OCI-LY3 (cell line): ENCODE measurements at regions not wholly inside any gene's neighbourhood (a gene's known extent, or its start where the extent isn't known, plus 50 kb on each side); places are given as distances from the start of the nearest gene placed in this dataset.
A peak's percentile ranks its signal among the peaks of the same experiment; 100 is the strongest.

ENCODE experiments used
- H2AFZ ChIP-seq: fragments of 200-600, 300-600 bp; shearing (Covaris generic); 2 replicates; pipeline ENCODE4 v1.6.0; 2014; ENCODE audit warnings: antibody characterized with exemption, low read depth, low read length
- H3K27ac ChIP-seq: fragments of 200-600, 300-600 bp; sonication (generic); 2 replicates; pipeline ENCODE4 v1.5.1; 2014; ENCODE audit warnings: mild to moderate bottlenecking, low read length, moderate library complexity, mixed read lengths
- H3K27me3 ChIP-seq: fragments of 200-600, 300-600 bp; sonication (generic); 2 replicates; pipeline ENCODE4 v1.6.1; 2014; ENCODE audit warnings: low read depth, low read length, mixed read lengths
- H3K36me3 ChIP-seq: fragments of 200-600, 300-600 bp; sonication (generic); replicated peaks from 2 replicates; pipeline ENCODE3; 2014; ENCODE audit warnings: low read depth, low read length, mixed read lengths
- H3K4me1 ChIP-seq: fragments of 300-600, 200-600 bp; sonication (generic); 2 replicates; pipeline ENCODE4 v1.6.1; 2014; ENCODE audit warnings: low read length, mixed read lengths
- H3K4me2 ChIP-seq: fragments of 200-600, 300-600 bp; sonication (generic); 2 replicates; pipeline ENCODE4 v1.6.1; 2014; ENCODE audit warnings: low read length, mixed read lengths
- H3K4me3 ChIP-seq: fragments of 300-600, 200-600 bp; sonication (generic); 2 replicates; pipeline ENCODE4 v1.5.1; 2014; ENCODE audit warnings: antibody characterized with exemption, mild to moderate bottlenecking, low read length, moderate library complexity
- H3K79me2 ChIP-seq: fragments of 300-600, 200-600 bp; shearing (Covaris generic); 2 replicates; pipeline ENCODE4 v1.6.1; 2014; ENCODE audit warnings: mild to moderate bottlenecking, low read length, mixed read lengths
- H3K9ac ChIP-seq: fragments of 300-600, 200-600 bp; shearing (Covaris generic); 2 replicates; pipeline ENCODE4 v1.6.0; 2014; ENCODE audit warnings: mild to moderate bottlenecking, low read length, moderate library complexity
- H3K9me3 ChIP-seq: fragments of 200-600, 300-600 bp; shearing (Covaris generic); 2 replicates; pipeline ENCODE4 v1.6.1; 2014; ENCODE audit warnings: low read length, mixed read lengths; ENCODE audit not compliant: insufficient read depth
- H4K20me1 ChIP-seq: fragments of 200-600, 300-600 bp; sonication (generic); 2 replicates; pipeline ENCODE4 v1.6.1; 2016; ENCODE audit warnings: low read length, mixed read lengths; ENCODE audit not compliant: insufficient read depth
- EZH2phosphoT487 ChIP-seq: fragments of 200-600 bp; shearing (Covaris generic); IDR thresholded peaks from 2 replicates; pipeline ENCODE4 v1.6.1; 2018; ENCODE audit warnings: antibody characterized with exemption, mixed run types, low read depth
- TF ChIP-seq, protein P1 (sequence below): fragments of 200-600, 300-600 bp; sonication (generic); IDR thresholded peaks from 2 replicates; pipeline ENCODE4 v1.5.1; 2014; ENCODE audit warnings: antibody characterized with exemption, low read length, low read depth

- Histone ChIP-seq H3K9ac (no peak overlapping the region), H3K4me2 (peak overlapping the region; percentile 44), H3K27me3 (no peaks in the 10 kb centered on the region), H4K20me1 (no peaks in the 10 kb centered on the region), H3K4me3 (peak overlapping the region; percentile 12), H3K79me2 (no peaks in the 10 kb centered on the region), H2AFZ (no peak overlapping the region), H3K9me3 (no peaks in the 10 kb centered on the region), H3K27ac (no peak overlapping the region), H3K36me3 (no peaks in the 10 kb centered on the region), H3K4me1 (peaks cover 10% of the 10 kb centered on the region)
- no peak for TF ChIP-seq EZH2phosphoT487
- TF ChIP-seq, protein P1, sequence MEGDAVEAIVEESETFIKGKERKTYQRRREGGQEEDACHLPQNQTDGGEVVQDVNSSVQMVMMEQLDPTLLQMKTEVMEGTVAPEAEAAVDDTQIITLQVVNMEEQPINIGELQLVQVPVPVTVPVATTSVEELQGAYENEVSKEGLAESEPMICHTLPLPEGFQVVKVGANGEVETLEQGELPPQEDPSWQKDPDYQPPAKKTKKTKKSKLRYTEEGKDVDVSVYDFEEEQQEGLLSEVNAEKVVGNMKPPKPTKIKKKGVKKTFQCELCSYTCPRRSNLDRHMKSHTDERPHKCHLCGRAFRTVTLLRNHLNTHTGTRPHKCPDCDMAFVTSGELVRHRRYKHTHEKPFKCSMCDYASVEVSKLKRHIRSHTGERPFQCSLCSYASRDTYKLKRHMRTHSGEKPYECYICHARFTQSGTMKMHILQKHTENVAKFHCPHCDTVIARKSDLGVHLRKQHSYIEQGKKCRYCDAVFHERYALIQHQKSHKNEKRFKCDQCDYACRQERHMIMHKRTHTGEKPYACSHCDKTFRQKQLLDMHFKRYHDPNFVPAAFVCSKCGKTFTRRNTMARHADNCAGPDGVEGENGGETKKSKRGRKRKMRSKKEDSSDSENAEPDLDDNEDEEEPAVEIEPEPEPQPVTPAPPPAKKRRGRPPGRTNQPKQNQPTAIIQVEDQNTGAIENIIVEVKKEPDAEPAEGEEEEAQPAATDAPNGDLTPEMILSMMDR, result no peak
Measured at GRCh38 chr4:170529748-170530722, 440.3 kb upstream of the AADAT start.

GRCh38 chr4:170526471-170526870 lies 436.7 kb upstream of the AADAT start:
- no peak overlapping the region for H2AFZ ChIP-seq
- no peak overlapping the region for H3K27ac ChIP-seq
- no peaks in the 10 kb centered on the region for H3K79me2 ChIP-seq
- no peaks in the 10 kb centered on the region for H3K36me3 ChIP-seq
- no peak overlapping the region for H3K4me3 ChIP-seq
- no peak overlapping the region for H3K4me2 ChIP-seq
- H3K9me3 ChIP-seq, result no peaks in the 10 kb centered on the region
- no peaks in the 10 kb centered on the region for H3K27me3 ChIP-seq
- H3K9ac ChIP-seq, result no peak overlapping the region
- TF ChIP-seq, protein P1, result no peak
- TF ChIP-seq EZH2phosphoT487, result no peak
- no peaks in the 10 kb centered on the region for H4K20me1 ChIP-seq
- H3K4me1 ChIP-seq, result peaks cover 10% of the 10 kb centered on the region

DNA sequence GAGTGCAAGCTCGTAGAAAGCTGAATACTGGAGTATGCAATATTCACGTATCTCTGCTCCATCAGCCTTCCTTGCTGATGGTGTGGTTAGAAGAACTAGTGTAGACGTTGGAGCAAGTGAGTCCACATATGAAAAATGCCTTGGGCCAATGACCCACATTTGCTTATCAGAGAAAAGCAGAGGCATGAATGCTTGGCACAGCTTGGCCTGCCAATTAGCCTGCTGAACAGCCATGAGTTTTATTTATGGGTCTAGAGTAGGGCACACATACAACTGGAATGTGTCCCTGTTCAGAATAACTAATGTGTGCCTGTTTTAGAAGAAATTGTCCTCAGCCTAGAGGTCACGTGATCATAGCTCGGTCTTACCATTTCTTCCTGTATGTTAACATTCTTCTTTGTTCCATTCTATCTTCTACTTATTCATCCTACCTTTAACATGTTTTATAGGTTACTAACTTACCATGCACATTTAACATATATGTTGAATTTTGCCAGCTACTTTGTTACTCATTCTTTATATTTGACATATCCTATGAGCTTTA lies 432.7 kb upstream of the AADAT start:
- Histone ChIP-seq H3K27me3 (no peaks in the 10 kb centered on the region), H3K4me2 (no peak overlapping the region), H2AFZ (no peak overlapping the region; the same call in 1 of the 2 replicates), H3K4me1 (0 out of 2 replicates have a peak, but pooled peaks cover 2% of the 10 kb centered on the region), H3K79me2 (no peaks in the 10 kb centered on the region), H3K9ac (no peak overlapping the region), H3K27ac (no peak overlapping the region), H4K20me1 (no peaks in the 10 kb centered on the region), H3K9me3 (no peaks in the 10 kb centered on the region), H3K36me3 (no peaks in the 10 kb centered on the region), H3K4me3 (no peak overlapping the region)
- TF ChIP-seq EZH2phosphoT487, result no peak
- TF ChIP-seq, protein P1, result no peak

- Histone ChIP-seq H3K27me3 (no peaks in the 10 kb centered on the region), H3K9ac (no peak overlapping the region), H3K36me3 (no peaks in the 10 kb centered on the region), H2AFZ (no peak overlapping the region), H3K4me3 (no peak overlapping the region), H3K27ac (no peak overlapping the region), H3K9me3 (no peaks in the 10 kb centered on the region; the same call in 1 of the 2 replicates), H3K4me1 (no peaks in the 10 kb centered on the region), H3K79me2 (no peaks in the 10 kb centered on the region), H3K4me2 (no peak overlapping the region), H4K20me1 (no peaks in the 10 kb centered on the region)
- TF ChIP-seq EZH2phosphoT487, result no peak
- TF ChIP-seq, protein P1, result no peak
Measured at GRCh38 chr4:170497689-170498088, 407.9 kb upstream of the AADAT start.
